Coronary artery (tissue), 2 donors: ENCODE measurements at regions not wholly inside any gene's neighbourhood (a gene's known extent, or its start where the extent isn't known, plus 50 kb on each side); places are given as distances from the start of the nearest gene placed in this dataset.
A peak's percentile ranks its signal among the peaks of the same experiment; 100 is the strongest.

Source experiments
- DNase-seq: peaks from one replicate; pipeline ENCODE4 v3.0.0-alpha.2; 2017; ENCODE audit warnings: low spot score
- H3K27ac ChIP-seq, 2 donors: fragments of 200-600 bp; sonication (generic); one replicate each; pipeline ENCODE4 v1.5.1; 2016 to 2019
- H3K4me3 ChIP-seq: fragments of 200-600 bp; sonication (generic); 2 replicates; pipeline ENCODE4 v1.5.1; 2016; ENCODE audit warnings: mild to moderate bottlenecking, moderate library complexity
- TF ChIP-seq, protein P1 (sequence below): fragments of 200-600 bp; sonication (generic); IDR thresholded peaks from one replicate; pipeline ENCODE4 v1.5.1; 2019; ENCODE audit warnings: antibody characterized with exemption

DNA sequence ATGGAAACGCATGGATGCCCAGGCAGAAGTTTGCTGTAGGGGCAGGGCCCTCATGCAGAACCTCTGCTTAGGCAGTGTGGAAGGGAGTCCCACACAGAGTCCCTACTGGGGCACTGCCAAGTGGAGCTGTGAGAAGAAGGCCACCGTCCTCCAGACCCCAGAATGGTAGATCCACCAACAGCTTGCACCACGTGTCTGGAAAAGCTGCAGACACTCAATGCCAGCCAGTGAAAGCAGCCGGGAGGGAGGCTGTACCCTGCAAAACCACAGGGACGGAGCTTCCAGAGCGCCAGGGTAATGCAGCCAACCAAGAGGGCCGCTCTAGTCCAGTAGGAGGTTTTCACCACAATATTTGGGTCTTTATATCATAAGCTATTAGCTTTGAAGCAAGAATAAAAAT is 97.1 kb upstream of the IQSEC1 start:
- H3K4me3 ChIP-seq, result no peak overlapping the region
- TF ChIP-seq, protein P1, sequence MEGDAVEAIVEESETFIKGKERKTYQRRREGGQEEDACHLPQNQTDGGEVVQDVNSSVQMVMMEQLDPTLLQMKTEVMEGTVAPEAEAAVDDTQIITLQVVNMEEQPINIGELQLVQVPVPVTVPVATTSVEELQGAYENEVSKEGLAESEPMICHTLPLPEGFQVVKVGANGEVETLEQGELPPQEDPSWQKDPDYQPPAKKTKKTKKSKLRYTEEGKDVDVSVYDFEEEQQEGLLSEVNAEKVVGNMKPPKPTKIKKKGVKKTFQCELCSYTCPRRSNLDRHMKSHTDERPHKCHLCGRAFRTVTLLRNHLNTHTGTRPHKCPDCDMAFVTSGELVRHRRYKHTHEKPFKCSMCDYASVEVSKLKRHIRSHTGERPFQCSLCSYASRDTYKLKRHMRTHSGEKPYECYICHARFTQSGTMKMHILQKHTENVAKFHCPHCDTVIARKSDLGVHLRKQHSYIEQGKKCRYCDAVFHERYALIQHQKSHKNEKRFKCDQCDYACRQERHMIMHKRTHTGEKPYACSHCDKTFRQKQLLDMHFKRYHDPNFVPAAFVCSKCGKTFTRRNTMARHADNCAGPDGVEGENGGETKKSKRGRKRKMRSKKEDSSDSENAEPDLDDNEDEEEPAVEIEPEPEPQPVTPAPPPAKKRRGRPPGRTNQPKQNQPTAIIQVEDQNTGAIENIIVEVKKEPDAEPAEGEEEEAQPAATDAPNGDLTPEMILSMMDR, result no peak
- no peak overlapping the region for H3K27ac ChIP-seq
- DNase-seq, result no peak

GRCh38 chr3:13168391-13168790 is 95.2 kb upstream of the IQSEC1 start:
- Histone ChIP-seq H3K27ac (no peak overlapping the region), H3K4me3 (no peak overlapping the region)
- TF ChIP-seq, protein P1, result no peak
- no peak for DNase-seq

DNA sequence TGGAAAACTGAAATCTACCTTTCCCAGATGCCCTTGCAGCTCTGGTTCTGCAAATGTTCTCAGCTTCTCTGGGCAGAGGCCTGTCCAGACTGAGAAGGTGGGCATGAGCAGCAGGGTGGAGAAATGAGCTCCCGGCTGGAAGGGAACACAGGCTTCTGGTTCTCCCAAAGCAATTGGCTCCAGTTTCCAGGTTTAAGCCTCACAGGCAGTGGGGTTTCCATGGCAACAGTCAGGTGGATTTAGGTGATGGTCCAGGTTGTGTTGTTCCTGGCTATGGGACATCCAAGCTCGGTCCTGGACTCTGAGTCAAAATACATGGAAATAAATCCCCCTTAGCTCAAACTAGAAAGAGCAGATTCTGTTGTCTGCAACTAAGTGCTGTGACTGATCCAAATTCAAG is 94.6 kb upstream of the IQSEC1 start:
- no peak overlapping the region for H3K27ac ChIP-seq
- peak; percentile 46 for DNase-seq
- no peak overlapping the region for H3K4me3 ChIP-seq
- TF ChIP-seq, protein P1, result no peak

- TF ChIP-seq, protein P1, result no peak
- H3K27ac ChIP-seq, result no peak overlapping the region
- no peak overlapping the region for H3K4me3 ChIP-seq
- DNase-seq, result peak; percentile 58
Measured at GRCh38 chr3:13167064-13167743, 94.0 kb upstream of the IQSEC1 start.

- TF ChIP-seq, protein P1, result no peak
- Histone ChIP-seq H3K4me3 (no peak overlapping the region), H3K27ac (no peak overlapping the region)
- DNase-seq, result no peak
Measured at GRCh38 chr3:13166243-13167063, 93.2 kb upstream of the IQSEC1 start.

- DNase-seq, result no peak
- H3K4me3 ChIP-seq, result no peak overlapping the region
Measured at GRCh38 chr3:13165576-13165975, 92.3 kb upstream of the IQSEC1 start.

More at GRCh38 chr3:13165576-13165975, 92.3 kb upstream of the IQSEC1 start:
- H3K27ac ChIP-seq, result no peak overlapping the region
- TF ChIP-seq, protein P1, result no peak
